K562 (cell line): ENCODE measurements at regions not wholly inside any gene's neighbourhood (a gene's known extent, or its start where the extent isn't known, plus 50 kb on each side); places are given as distances from the start of the nearest gene placed in this dataset.

Experiments used
- ATAC-seq: fragments of 200-7000 bp; cut with Tn5 transposase; 3 replicates; pipeline ENCODE4 v1.9.1; 2020; ENCODE audit warnings: moderate library complexity
- BruUV-seq: library from RNA; stranded (reverse); fragments of 400-500 nt; replicated peaks from 2 replicates; lab custom pipeline; 2021; lab: Mats Ljungman, UMichigan
- CTCF ChIA-PET: fragments of 300-600 bp; formaldehyde crosslinking; extraction: SDS; loops from one replicate; lab custom pipeline; 2021; ENCODE audit warnings: low intra/inter-chr PET ratio; lab: Yijun Ruan, JAX
- POLR2A ChIA-PET: fragments of 300-600, 350-650 bp; sonication (Branson Sonifier 250); formaldehyde crosslinking; extraction: SDS; loops from one replicate; lab custom pipeline; 2021; ENCODE audit warnings: antibody characterized with exemption, inconsistent platforms; lab: Yijun Ruan, JAX
- DNase-seq, 4 experiments: peaks; one replicate each; pipeline versions ENCODE4 v3.0.0 to v3.0.0-alpha.2; 2011 to 2018; ENCODE audit warnings: low spot score in 3 of 4, mixed read lengths in 3 of 4; ENCODE audit errors: extremely low read depth in 1 of 4
- FAIRE-seq: peaks from 2 replicates; lab custom pipeline; 2011; peaks lifted over from hg19 to GRCh38; lab: Jason Lieb, UNC
- H2AFZ ChIP-seq: 2 replicates; pipeline ENCODE4 v1.6.0; 2011; ENCODE audit warnings: low read depth, low read length, control low read depth, inconsistent platforms
- H3K27ac ChIP-seq: fragments of 200-600 bp; 3 replicates; pipeline ENCODE4 v1.8.0; 2011; ENCODE audit warnings: low read depth, mild to moderate bottlenecking, control low read depth, inconsistent platforms, low read length, moderate library complexity, mixed read lengths; ENCODE audit errors: extremely low read depth
- H3K27me3 ChIP-seq, 2 experiments: fragments of 300-600 bp in 1 of 2; 2 replicates in 1 of 2; 3 replicates in 1 of 2; pipeline versions ENCODE4 v1.6.0 to v1.8.0; 2011; ENCODE audit warnings: inconsistent platforms in 2 of 2, low read length in 2 of 2, mild to moderate bottlenecking in 1 of 2, mixed read lengths in 1 of 2, moderate library complexity in 1 of 2; ENCODE audit not compliant: control insufficient read depth in 2 of 2, insufficient read depth in 2 of 2
- H3K36me3 ChIP-seq: fragments of 300-600 bp; 3 replicates; pipeline ENCODE4 v1.8.0; 2011; ENCODE audit warnings: mild to moderate bottlenecking, low read length, inconsistent platforms; ENCODE audit not compliant: control insufficient read depth, insufficient read depth
- H3K4me1 ChIP-seq, 2 experiments: fragments of 200-600 bp in 1 of 2; replicated peaks in 1 of 2; 2 replicates in 1 of 2; 3 replicates in 1 of 2; pipeline versions ENCODE4 v1.5.1 to v1.8.0; 2011; ENCODE audit warnings: inconsistent platforms in 2 of 2, low read length in 2 of 2, mild to moderate bottlenecking in 1 of 2, mixed read lengths in 1 of 2, moderate library complexity in 1 of 2; ENCODE audit not compliant: control insufficient read depth in 2 of 2, insufficient read depth in 2 of 2
- H3K4me2 ChIP-seq: 2 replicates; pipeline ENCODE4 v1.6.1; 2011; ENCODE audit warnings: low read length, control low read depth, inconsistent platforms, mixed read lengths; ENCODE audit not compliant: insufficient read depth
- H3K4me3 ChIP-seq: fragments of 200-600 bp; sonication (generic), shearing (Covaris generic); 2 replicates; pipeline ENCODE4 v1.5.1; 2016; ENCODE audit warnings: control low read depth, inconsistent platforms
- H3K79me2 ChIP-seq: fragments of 200-600 bp; 3 replicates; pipeline ENCODE4 v1.8.0; 2011; ENCODE audit warnings: low read length, inconsistent platforms; ENCODE audit not compliant: control insufficient read depth, insufficient read depth
- H3K9ac ChIP-seq, 2 experiments: 2 replicates each; pipeline versions ENCODE4 v1.6.0 to v1.6.1; 2011; ENCODE audit warnings: low read depth in 2 of 2, low read length in 2 of 2, control low read depth in 1 of 2, inconsistent platforms in 1 of 2, mild to moderate bottlenecking in 1 of 2, mixed read lengths in 1 of 2; ENCODE audit not compliant: insufficient read depth in 1 of 2
- H3K9me1 ChIP-seq: one replicate; pipeline ENCODE4 v1.6.0; 2011; ENCODE audit warnings: inconsistent platforms, mild to moderate bottlenecking, low read length, moderate library complexity; ENCODE audit not compliant: control insufficient read depth, insufficient read depth
- H3K9me3 ChIP-seq: replicated peaks from 2 replicates; pipeline ENCODE4 v1.5.1; 2011; ENCODE audit warnings: low read depth, low read length, inconsistent platforms; ENCODE audit not compliant: control insufficient read depth, insufficient read depth
- H4K20me1 ChIP-seq: replicated peaks from 2 replicates; pipeline ENCODE4 v1.6.1; 2011; ENCODE audit warnings: low read length, inconsistent platforms, mixed read lengths; ENCODE audit not compliant: control insufficient read depth, insufficient read depth
- CBX5 ChIP-seq: IDR thresholded peaks from 2 replicates; pipeline ENCODE4 v1.6.1; 2014; ENCODE audit warnings: low read depth, borderline replicate concordance
- CHD1 ChIP-seq: fragments of 200-600 bp; sonication (generic); IDR thresholded peaks from one replicate; pipeline ENCODE4 v1.6.1; 2012; ENCODE audit warnings: mild to moderate bottlenecking, moderate library complexity, low read length, inconsistent platforms
- FOXA1 ChIP-seq: fragments of 450-650 bp; IDR thresholded peaks from 2 replicates; pipeline ENCODE4 v1.6.1; 2016; ENCODE audit warnings: mild to moderate bottlenecking, borderline replicate concordance
- HEY1 ChIP-seq: fragments of 250-450 bp; sonication (Bioruptor Pico); IDR thresholded peaks from 2 replicates; pipeline ENCODE4 v1.5.0; 2020; ENCODE audit warnings: mild to moderate bottlenecking, moderate library complexity, borderline replicate concordance
- NBN ChIP-seq: fragments of 450-650 bp; IDR thresholded peaks from 2 replicates; pipeline ENCODE4 v1.6.1; 2016; ENCODE audit warnings: low read depth, mild to moderate bottlenecking
- RBM17 ChIP-seq: fragments of 200-400 bp; formaldehyde crosslinking; IDR thresholded peaks from 2 replicates; pipeline ENCODE4 v1.6.1; 2017; ENCODE audit warnings: low read depth, mild to moderate bottlenecking, low read length, borderline replicate concordance
- RBM25 ChIP-seq: fragments of 200-400 bp; formaldehyde crosslinking; IDR thresholded peaks from 2 replicates; pipeline ENCODE4 v1.6.1; 2018; ENCODE audit warnings: low read length, low read depth, moderate library complexity; ENCODE audit not compliant: severe bottlenecking
- ZFP30 ChIP-seq: fragments of 250-450 bp; sonication (Bioruptor Pico); IDR thresholded peaks from 2 replicates; pipeline ENCODE4 v1.8.0; 2022; ENCODE audit warnings: moderate library complexity, mild to moderate bottlenecking, inconsistent platforms, borderline replicate concordance
- ZNF224 ChIP-seq: sonication (generic); formaldehyde crosslinking; IDR thresholded peaks from 2 replicates; pipeline ENCODE4 v1.8.0; 2022; ENCODE audit warnings: mild to moderate bottlenecking, missing genetic modification reagents
- ZNF239 ChIP-seq: fragments of 250-450 bp; sonication (Bioruptor Pico); IDR thresholded peaks from 2 replicates; pipeline ENCODE4 v1.4.0; 2020; ENCODE audit warnings: mild to moderate bottlenecking
- ZNF274 ChIP-seq: IDR thresholded peaks from 2 replicates; pipeline ENCODE4 v1.6.1; 2011; ENCODE audit warnings: low read depth, mild to moderate bottlenecking, low read length, moderate library complexity, borderline replicate concordance
- WGBS: fragments of 100-300 bp; shearing (Covaris generic); methylation state at CpG from one replicate; pipeline ENCODE4 v1.1.6; 2016; ENCODE audit warnings: low coverage, mixed read lengths; ENCODE audit not compliant: insufficient coverage; ENCODE audit errors: missing lambda C conversion rate; 5-methylcytosine and 5-hydroxymethylcytosine counted together
- in situ Hi-C: fragments of 300-500 bp; cut with MboI; formaldehyde crosslinking; loops from 4 replicates; pipeline ENCODE4 v1.15.0; 2018; ENCODE audit warnings: inconsistent platforms, mixed read lengths
- intact Hi-C: fragments of 100-400 bp; cut with micrococcal nuclease; formaldehyde crosslinking; loops from 2 replicates; pipeline ENCODE4 v1.14.2; 2022
- TF ChIP-seq, protein P1 (sequence below): sonication (generic); formaldehyde crosslinking; IDR thresholded peaks from 2 replicates; pipeline ENCODE4 v1.8.0; 2022; ENCODE audit warnings: missing genetic modification reagents, mild to moderate bottlenecking, moderate library complexity, borderline replicate concordance

DNA sequence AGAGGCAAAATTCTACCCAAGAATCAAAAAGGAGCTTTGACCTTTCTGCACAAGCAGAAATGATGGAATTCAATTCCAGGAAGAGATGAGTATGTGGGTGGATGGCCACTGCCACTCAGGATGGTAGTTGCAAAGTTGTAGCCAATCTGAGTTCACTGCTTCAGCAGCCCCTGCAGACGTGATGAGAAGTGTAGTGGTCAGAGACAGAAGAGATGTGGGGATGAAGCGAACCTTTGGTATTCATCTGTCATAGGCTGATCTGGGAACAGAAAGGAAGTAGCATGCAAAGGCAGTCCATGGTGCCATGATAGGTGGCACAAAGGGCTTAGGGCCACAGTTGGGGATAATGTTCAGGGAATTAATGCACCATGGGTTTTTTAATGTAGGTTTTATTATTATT lies 81.1 kb upstream of the PGBD5 start (continued):
- TF ChIP-seq CBX5: no peak
- TF ChIP-seq ZFP30 (CRISPR knock-in tag): no peak
- no peak for TF ChIP-seq ZNF239 (CRISPR knock-in tag)
- TF ChIP-seq CHD1: no peak
- TF ChIP-seq, protein P1, sequence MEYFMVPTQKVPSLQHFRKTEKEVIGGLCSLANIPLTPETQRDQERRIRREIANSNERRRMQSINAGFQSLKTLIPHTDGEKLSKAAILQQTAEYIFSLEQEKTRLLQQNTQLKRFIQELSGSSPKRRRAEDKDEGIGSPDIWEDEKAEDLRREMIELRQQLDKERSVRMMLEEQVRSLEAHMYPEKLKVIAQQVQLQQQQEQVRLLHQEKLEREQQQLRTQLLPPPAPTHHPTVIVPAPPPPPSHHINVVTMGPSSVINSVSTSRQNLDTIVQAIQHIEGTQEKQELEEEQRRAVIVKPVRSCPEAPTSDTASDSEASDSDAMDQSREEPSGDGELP (CRISPR knock-in tag): no peak
- no peak for TF ChIP-seq HEY1 (CRISPR knock-in tag)
- no peak for TF ChIP-seq FOXA1
- no peak for TF ChIP-seq RBM17
- TF ChIP-seq ZNF274: no peak
- TF ChIP-seq ZNF224 (CRISPR knock-in tag): no peak
- no peak for TF ChIP-seq NBN
- TF ChIP-seq, all 486 proteins: peak for 0

DNA sequence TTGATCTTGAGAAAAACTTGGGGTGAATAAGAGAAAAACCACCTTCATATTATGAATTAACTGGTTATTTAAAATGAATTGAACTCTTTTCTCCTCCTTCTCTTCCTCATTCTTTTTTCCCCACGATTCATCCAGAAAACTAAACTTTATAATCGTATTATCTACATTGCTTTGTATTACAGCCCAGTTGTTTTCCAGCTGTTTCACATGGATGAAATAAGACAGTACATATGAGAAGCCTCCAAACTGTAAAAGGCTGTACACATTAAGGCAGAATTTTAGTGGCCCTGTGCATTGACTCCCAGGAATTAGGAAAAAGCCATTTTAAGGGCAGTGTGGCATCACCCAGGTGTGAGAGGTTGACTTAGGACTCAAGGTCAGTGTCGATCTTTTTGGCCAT lies 80.3 kb upstream of the PGBD5 start:
- ATAC-seq (no peak), FAIRE-seq (no peak), DNase-seq (no peak)
- H4K20me1 ChIP-seq: no peaks in the 10 kb centered on the region
- H3K36me3 ChIP-seq: no peaks in the 10 kb centered on the region
- CTCF ChIA-PET: interaction anchor here (0.6 kb wide), 1 partner anchor 76 kb away, joined by 3 read pairs; no protein-coding TSS in a partner anchor
- no TSS peak for BruUV-seq
- no peaks in the 10 kb centered on the region for H3K9me1 ChIP-seq
- no peaks in the 10 kb centered on the region for H3K27me3 ChIP-seq
- TF ChIP-seq RBM25: no peak
- intact Hi-C loops (no loop called here), in situ Hi-C loops (no loop called here)
- no peak overlapping the region for H3K4me3 ChIP-seq
- H3K27ac ChIP-seq: no peak overlapping the region
- H3K4me1 ChIP-seq: no peaks in the 10 kb centered on the region
- no peaks in the 10 kb centered on the region for H3K79me2 ChIP-seq
- H2AFZ ChIP-seq: no peak overlapping the region
- H3K9ac ChIP-seq: no peak overlapping the region
- no peaks in the 10 kb centered on the region for H3K9me3 ChIP-seq
- H3K4me2 ChIP-seq: no peak overlapping the region
- 0% methylated on average over 3 of the region's 3 CpGs for WGBS
- POLR2A ChIA-PET: interaction anchor here (1.1 to 1.3 kb wide), 2 partner anchors 11 to 15 kb away, joined by 3 read pairs; no protein-coding TSS in a partner anchor
